H1 (cell line): ENCODE measurements at regions not wholly inside any gene's neighbourhood (a gene's known extent, or its start where the extent isn't known, plus 50 kb on each side); places are given as distances from the start of the nearest gene placed in this dataset.

ENCODE experiments used
- CTCF ChIA-PET: fragments of 300-600 bp; sonication (Branson Sonifier 250); formaldehyde crosslinking; loops from one replicate; lab custom pipeline; 2021; ENCODE audit not compliant: partially characterized antibody; lab: Charles Lee
- POLR2A ChIA-PET: fragments of 300-600 bp; sonication (Branson Sonifier 250); formaldehyde crosslinking; loops from one replicate; lab custom pipeline; 2021; ENCODE audit warnings: inconsistent platforms; ENCODE audit not compliant: partially characterized antibody; lab: Charles Lee
- DNase-seq, 2 experiments: peaks; one replicate each; pipeline versions ENCODE4 v3.0.0 to v3.0.0-alpha.2; 2010 to 2022; ENCODE audit warnings: low spot score in 2 of 2, low read depth in 1 of 2, mixed read lengths in 1 of 2
- FAIRE-seq: peaks from 2 replicates; lab custom pipeline; 2011; peaks lifted over from hg19 to GRCh38; lab: Jason Lieb, UNC
- H2AFZ ChIP-seq: 2 replicates; pipeline ENCODE4 v1.8.1; 2012; ENCODE audit warnings: low read length, inconsistent platforms
- H2AK5ac ChIP-seq: 2 replicates; pipeline ENCODE4 v1.6.1; 2013; ENCODE audit warnings: low read depth, low read length
- H2BK120ac ChIP-seq: replicated peaks from 2 replicates; pipeline ENCODE3; 2013; ENCODE audit warnings: low read depth, low read length, inconsistent platforms
- H2BK12ac ChIP-seq: 2 replicates; pipeline ENCODE4 v1.6.1; 2013; ENCODE audit warnings: low read depth, low read length
- H2BK15ac ChIP-seq: 2 replicates; pipeline ENCODE4 v1.6.1; 2013; ENCODE audit warnings: low read length
- H2BK20ac ChIP-seq: 2 replicates; pipeline ENCODE4 v1.6.1; 2013; ENCODE audit warnings: low read length
- H2BK5ac ChIP-seq: 2 replicates; pipeline ENCODE4 v1.6.1; 2013; ENCODE audit warnings: low read depth, low read length
- H3K14ac ChIP-seq: 2 replicates; pipeline ENCODE4 v1.6.1; 2013; ENCODE audit warnings: inconsistent platforms; ENCODE audit not compliant: insufficient read length
- H3K18ac ChIP-seq: 2 replicates; pipeline ENCODE4 v1.6.1; 2013; ENCODE audit warnings: low read length; ENCODE audit errors: extremely low read depth
- H3K23ac ChIP-seq: 2 replicates; pipeline ENCODE4 v1.6.1; 2013; ENCODE audit warnings: inconsistent platforms; ENCODE audit not compliant: insufficient read length
- H3K23me2 ChIP-seq: 2 replicates; pipeline ENCODE4 v1.6.1; 2013; ENCODE audit warnings: low read depth, low read length
- H3K27ac ChIP-seq: 2 replicates; pipeline ENCODE4 v1.6.1; 2011; ENCODE audit warnings: low read depth, low read length, inconsistent platforms
- H3K27me3 ChIP-seq, 4 experiments: replicated peaks in 1 of 4; 1 replicate in 1 of 4; 2 replicates in 3 of 4; pipeline versions ENCODE4 v1.6.1 to v1.8.1; 2011 to 2013; ENCODE audit warnings: low read length in 3 of 4, mild to moderate bottlenecking in 3 of 4, inconsistent platforms in 2 of 4, mixed read lengths in 2 of 4, moderate library complexity in 1 of 4; ENCODE audit not compliant: control insufficient read depth in 3 of 4, insufficient read depth in 3 of 4; ENCODE audit errors: extremely low read depth in 1 of 4
- H3K36me3 ChIP-seq, 4 experiments: 2 replicates each; pipeline versions ENCODE4 v1.6.1 to v1.8.1; 2011 to 2013; ENCODE audit warnings: mild to moderate bottlenecking in 4 of 4, low read length in 3 of 4, moderate library complexity in 2 of 4, control low read depth in 1 of 4, inconsistent platforms in 1 of 4; ENCODE audit not compliant: insufficient read depth in 4 of 4, control insufficient read depth in 2 of 4
- H3K4ac ChIP-seq: replicated peaks from 2 replicates; pipeline ENCODE3; 2013; ENCODE audit warnings: low read length, low read depth, mixed read lengths, inconsistent platforms; ENCODE audit not compliant: insufficient read length
- H3K4me1 ChIP-seq, 4 experiments: replicated peaks in 1 of 4; 1 replicate in 1 of 4; 2 replicates in 3 of 4; pipeline versions ENCODE4 v1.6.1 to v1.8.1; 2011 to 2013; ENCODE audit warnings: low read length in 3 of 4, inconsistent platforms in 2 of 4, mixed read lengths in 1 of 4; ENCODE audit not compliant: insufficient read depth in 4 of 4, control insufficient read depth in 3 of 4
- H3K4me2 ChIP-seq, 2 experiments: 2 replicates each; pipeline versions ENCODE4 v1.6.1 to v1.8.1; 2011 to 2013; ENCODE audit warnings: low read depth in 2 of 2, low read length in 2 of 2, control low read depth in 1 of 2, inconsistent platforms in 1 of 2, mild to moderate bottlenecking in 1 of 2; ENCODE audit not compliant: insufficient read depth in 1 of 2
- H3K4me3 ChIP-seq, 4 experiments: fragments of 200-600, 300-600 bp in 1 of 4; sonication (generic), shearing (Covaris generic), sonication (Bioruptor Twin) in 1 of 4; 2 replicates each; pipeline versions ENCODE4 v1.5.1 to v1.8.1; 2011 to 2016; ENCODE audit warnings: low read length in 4 of 4, low read depth in 3 of 4, control low read depth in 2 of 4, inconsistent platforms in 2 of 4, mild to moderate bottlenecking in 2 of 4, mixed read lengths in 1 of 4, moderate library complexity in 1 of 4; ENCODE audit not compliant: insufficient read depth in 2 of 4; ENCODE audit errors: extremely low read depth in 1 of 4
- H3K56ac ChIP-seq: replicated peaks from 2 replicates; pipeline ENCODE3; 2013; ENCODE audit warnings: low read depth, mild to moderate bottlenecking, mixed read lengths, low read length, inconsistent platforms; ENCODE audit not compliant: insufficient read length
- H3K79me1 ChIP-seq: 2 replicates; pipeline ENCODE4 v1.6.1; 2013; ENCODE audit warnings: low read depth, low read length, control low read depth
- H3K79me2 ChIP-seq, 2 experiments: 2 replicates each; pipeline versions ENCODE4 v1.6.1 to v1.8.1; 2012 to 2013; ENCODE audit warnings: low read length in 2 of 2, mild to moderate bottlenecking in 2 of 2, inconsistent platforms in 1 of 2; ENCODE audit not compliant: insufficient read depth in 2 of 2, control insufficient read depth in 1 of 2
- H3K9ac ChIP-seq, 4 experiments: replicated peaks in 1 of 4; 1 replicate in 1 of 4; 2 replicates in 3 of 4; pipeline versions ENCODE4 v1.6.1 to v1.8.1; 2011 to 2013; ENCODE audit warnings: low read depth in 3 of 4, low read length in 3 of 4, control low read depth in 2 of 4, mild to moderate bottlenecking in 2 of 4, moderate library complexity in 2 of 4, inconsistent platforms in 1 of 4; ENCODE audit errors: extremely low read depth in 1 of 4
- H3K9me3 ChIP-seq, 2 experiments: 2 replicates each; pipeline versions ENCODE4 v1.6.1 to v1.8.1; 2012 to 2013; ENCODE audit warnings: mild to moderate bottlenecking in 2 of 2, moderate library complexity in 2 of 2, control low read depth in 1 of 2, inconsistent platforms in 1 of 2, low read depth in 1 of 2, low read length in 1 of 2, mixed read lengths in 1 of 2; ENCODE audit not compliant: insufficient read depth in 2 of 2
- H4K20me1 ChIP-seq, 2 experiments: replicated peaks in 1 of 2; 2 replicates each; pipeline versions ENCODE3 to v1.8.1; 2011 to 2013; ENCODE audit warnings: inconsistent platforms in 2 of 2, low read length in 2 of 2, mild to moderate bottlenecking in 1 of 2; ENCODE audit not compliant: insufficient read depth in 2 of 2, control insufficient read depth in 1 of 2
- H4K5ac ChIP-seq: 2 replicates; pipeline ENCODE4 v1.6.1; 2013; ENCODE audit warnings: low read length, low read depth, mixed read lengths, inconsistent platforms; ENCODE audit not compliant: insufficient read length
- H4K8ac ChIP-seq: 2 replicates; pipeline ENCODE4 v1.8.0; 2013; ENCODE audit warnings: mild to moderate bottlenecking, moderate library complexity, low read length, inconsistent platforms; ENCODE audit not compliant: insufficient read depth; ENCODE audit errors: extremely low read depth
- H4K91ac ChIP-seq: replicated peaks from 2 replicates; pipeline ENCODE3; 2013; ENCODE audit warnings: low read length, mixed read lengths, inconsistent platforms; ENCODE audit not compliant: insufficient read length
- ASH2L ChIP-seq: fragments of 200-600, 300-600 bp; sonication (generic); IDR thresholded peaks from one replicate; pipeline ENCODE4 v1.7.1; 2017; ENCODE audit warnings: low read length
- BCL11A ChIP-seq, 2 experiments: IDR thresholded peaks; one replicate each; pipeline ENCODE4 v1.6.1; 2011; ENCODE audit warnings: low read depth in 2 of 2, low read length in 2 of 2, mild to moderate bottlenecking in 2 of 2
- BRCA1 ChIP-seq: IDR thresholded peaks from 2 replicates; pipeline ENCODE4 v1.6.1; 2012; ENCODE audit warnings: low read depth, low read length, improper control_type of control experiment
- CBX5 ChIP-seq: fragments of 300-800, 300-1000 bp; sonication (generic); IDR thresholded peaks from 2 replicates; pipeline ENCODE4 v1.7.1; 2016; ENCODE audit warnings: antibody characterized with exemption, low read length, low read depth
- CBX8 ChIP-seq: fragments of 300-800, 300-1000 bp; sonication (generic); IDR thresholded peaks from 2 replicates; pipeline ENCODE4 v1.7.1; 2016; ENCODE audit warnings: low read depth, low read length, borderline replicate concordance
- CHD1 ChIP-seq: IDR thresholded peaks from 2 replicates; pipeline ENCODE4 v1.6.1; 2012; ENCODE audit warnings: low read depth, low read length, improper control_type of control experiment
- E2F6 ChIP-seq: IDR thresholded peaks from 2 replicates; pipeline ENCODE4 v1.6.1; 2012; ENCODE audit warnings: inconsistent platforms
- GTF2F1 ChIP-seq: IDR thresholded peaks from 2 replicates; pipeline ENCODE4 v1.6.1; 2012; ENCODE audit warnings: low read depth, low read length, improper control_type of control experiment, borderline replicate concordance
- JUND ChIP-seq: IDR thresholded peaks from 2 replicates; pipeline ENCODE4 v1.6.1; 2011; ENCODE audit warnings: mild to moderate bottlenecking, improper control_type of control experiment, low read length
- PHF8 ChIP-seq: fragments of 200-600 bp; sonication (generic); conservative IDR thresholded peaks from 2 replicates; pipeline ENCODE4 v1.7.1; 2012; ENCODE audit warnings: low read depth, mild to moderate bottlenecking, inconsistent platforms, low read length, moderate library complexity
- POLR2A ChIP-seq, 2 experiments: IDR thresholded peaks; 1 replicate in 1 of 2; 2 replicates in 1 of 2; pipeline ENCODE4 v1.6.1; 2011; ENCODE audit warnings: low read depth in 2 of 2, low read length in 2 of 2, mild to moderate bottlenecking in 2 of 2; ENCODE audit errors: control extremely low read depth in 1 of 2
- SAP30 ChIP-seq: fragments of 300-600 bp; sonication (generic); IDR thresholded peaks from 2 replicates; pipeline ENCODE4 v1.7.1; 2012; ENCODE audit warnings: low read length, moderate library complexity, mild to moderate bottlenecking, inconsistent platforms; ENCODE audit not compliant: insufficient read depth, insufficient replicate concordance
- SP2 ChIP-seq: IDR thresholded peaks from 2 replicates; pipeline ENCODE4 v1.6.1; 2012; ENCODE audit warnings: mild to moderate bottlenecking, low read length, inconsistent platforms
- TAF1 ChIP-seq: IDR thresholded peaks from 2 replicates; pipeline ENCODE4 v1.6.1; 2011; ENCODE audit warnings: mild to moderate bottlenecking, low read depth, low read length
- TCF12 ChIP-seq: IDR thresholded peaks from 2 replicates; pipeline ENCODE4 v1.6.1; 2011; ENCODE audit warnings: low read depth, mild to moderate bottlenecking, low read length
- YY1 ChIP-seq: IDR thresholded peaks from 2 replicates; pipeline ENCODE4 v1.6.1; 2011; ENCODE audit warnings: low read depth, mild to moderate bottlenecking, low read length
- WGBS, 2 experiments: shearing (Covaris generic) in 1 of 2; methylation state at CpG; one replicate each; pipeline versions ENCODE4 v1.1.6 to v1.1.7; 2013 to 2015; ENCODE audit warnings: low lambda C conversion rate in 2 of 2, mixed read lengths in 2 of 2, inconsistent platforms in 1 of 2, low coverage in 1 of 2, missing lambda C conversion rate in 1 of 2; ENCODE audit not compliant: insufficient replicate concordance in 2 of 2, insufficient coverage in 1 of 2, insufficient read length in 1 of 2; ENCODE audit errors: extremely low coverage in 1 of 2, missing lambda C conversion rate in 1 of 2; 5-methylcytosine and 5-hydroxymethylcytosine counted together

GRCh38 chrX:155766321-155766720 lies 114.8 kb upstream of the VAMP7 start:
- Histone ChIP-seq H3K27ac (no peak overlapping the region), H3K4ac (no peak overlapping the region), H3K14ac (no peak overlapping the region), H3K18ac (no peak overlapping the region), H2BK12ac (no peak overlapping the region), H3K9me3 (peaks cover 6 to 35% of the 10 kb centered on the region in 2 experiments; a peak in 3 of 4 replicates), H4K20me1 (no peaks in the 10 kb centered on the region), H4K8ac (no peak overlapping the region), H3K79me1 (no peaks in the 10 kb centered on the region), H2BK15ac (no peak overlapping the region), H3K23me2 (peaks cover 5% of the 10 kb centered on the region; the same call in 1 of the 2 replicates), H3K4me1 (peaks cover 0 to 7% (median 1%) of the 10 kb centered on the region in 4 experiments; a peak in 2 of 7 replicates), H4K91ac (no peak overlapping the region), H2BK20ac (no peak overlapping the region), H3K4me2 (peak overlapping the region; percentile 48 to 74; a peak in 3 of 4 replicates), H3K27me3 (no peaks in the 10 kb centered on the region), H3K79me2 (no peaks in the 10 kb centered on the region), H3K56ac (no peak overlapping the region), H2AFZ (no peak overlapping the region), H2AK5ac (no peak overlapping the region), H3K4me3 (peak overlapping the region in 1 of 4 experiments; percentile 68; a peak in 2 of 8 replicates), H4K5ac (no peak overlapping the region), H3K9ac (no peak overlapping the region), H2BK5ac (no peak overlapping the region), H3K23ac (no peak overlapping the region), H3K36me3 (no peaks in the 10 kb centered on the region), H2BK120ac (no peak overlapping the region)
- POLR2A ChIA-PET = no interaction called here
- DNase-seq = no peak
- WGBS, 2 experiments = 50% methylated on average over 1 of the region's 1 CpG; no CpG with 5 or more reads in 1 of the 2 experiments
- CTCF ChIA-PET = no interaction called here
- FAIRE-seq = no peak
- TF ChIP-seq JUND = no peak
- TF ChIP-seq CBX8 = no peak
- no peak for TF ChIP-seq SP2
- no peak for TF ChIP-seq CHD1
- TF ChIP-seq YY1 = no peak
- no peak for TF ChIP-seq BRCA1
- TF ChIP-seq ASH2L = no peak
- TF ChIP-seq PHF8 = no peak
- no peak for TF ChIP-seq POLR2A (IDR thresholded peaks at IDR 0.05; ENCODE audit: control extremely low read depth in 1 of 2, low read depth in 2 of 2, low read length in 2 of 2)
- no peak for TF ChIP-seq CBX5
- TF ChIP-seq E2F6 = no peak
- TF ChIP-seq TAF1 = no peak
- no peak for TF ChIP-seq TCF12
- TF ChIP-seq BCL11A (IDR thresholded peaks at IDR 0.05; ENCODE audit: low read depth in 2 of 2, low read length in 2 of 2) = no peak
- no peak for TF ChIP-seq GTF2F1
- no peak for TF ChIP-seq SAP30
